B cell (primary cell): ENCODE measurements at regions not wholly inside any gene's neighbourhood (a gene's known extent, or its start where the extent isn't known, plus 50 kb on each side); places are given as distances from the start of the nearest gene placed in this dataset.

ENCODE experiments used
- ATAC-seq: fragments of 200-7000 bp; cut with Tn5 transposase; one replicate; pipeline ENCODE4 v1.10.0; 2021; ENCODE audit warnings: low read depth, mild to moderate bottlenecking, moderate number of reproducible peaks, moderate library complexity
- CTCF ChIA-PET: fragments of 350-600 bp; sonication (Branson Sonifier 250); formaldehyde crosslinking; loops from one replicate; lab custom pipeline; 2021; ENCODE audit warnings: antibody characterized with exemption, inconsistent platforms; lab: Charles Lee
- POLR2A ChIA-PET: fragments of 350-600 bp; sonication (Branson Sonifier 250); formaldehyde crosslinking; loops from one replicate; lab custom pipeline; 2021; ENCODE audit warnings: antibody characterized with exemption; lab: Charles Lee
- DNase-seq: peaks from one replicate; pipeline ENCODE4 v3.0.0; 2013
- H2AFZ ChIP-seq: 2 replicates; pipeline ENCODE4 v1.6.1; 2012; ENCODE audit warnings: mild to moderate bottlenecking, low read depth, low read length; ENCODE audit not compliant: insufficient read depth, poor library complexity, severe bottlenecking
- H3K27ac ChIP-seq, 2 donors: 1 replicate in 1 of 2; 2 replicates in 1 of 2; pipeline ENCODE4 v1.5.1; 2012 to 2013; ENCODE audit warnings: low read length in 2 of 2, mild to moderate bottlenecking in 2 of 2, moderate library complexity in 1 of 2
- H3K27me3 ChIP-seq, 4 experiments: fragments of 200-600 bp in 1 of 4; sonication (generic) in 1 of 4; replicated peaks in 1 of 4; 1 replicate in 2 of 4; 2 replicates in 2 of 4; pipeline versions ENCODE4 v1.6.1 to v1.7.0; 2013 to 2016; ENCODE audit warnings: low read length in 3 of 4, mild to moderate bottlenecking in 2 of 4, mixed read lengths in 1 of 4, moderate library complexity in 1 of 4; ENCODE audit not compliant: insufficient read depth in 4 of 4, control insufficient read depth in 3 of 4; ENCODE audit errors: control extremely low read depth in 1 of 4
- H3K36me3 ChIP-seq, 2 experiments: replicated peaks in 1 of 2; 1 replicate in 1 of 2; 2 replicates in 1 of 2; pipeline versions ENCODE4 v1.6.1 to v1.7.1; 2013; ENCODE audit warnings: low read length in 1 of 2; ENCODE audit not compliant: insufficient read depth in 2 of 2, control insufficient read depth in 1 of 2; ENCODE audit errors: control extremely low read depth in 1 of 2, extremely low read depth in 1 of 2
- H3K4me1 ChIP-seq, 2 donors: fragments of 200-600 bp in 1 of 2; sonication (generic) in 1 of 2; 1 replicate in 1 of 2; 2 replicates in 1 of 2; pipeline versions ENCODE4 v1.5.1 to v1.6.1; 2013 to 2017; ENCODE audit warnings: low read length in 2 of 2; ENCODE audit not compliant: control insufficient read depth in 2 of 2, insufficient read depth in 2 of 2
- H3K4me2 ChIP-seq: replicated peaks from 2 replicates; pipeline ENCODE3; 2012; ENCODE audit warnings: mild to moderate bottlenecking, low read depth, low read length; ENCODE audit not compliant: poor library complexity, severe bottlenecking
- H3K4me3 ChIP-seq, 5 experiments: fragments of 200-600 bp in 1 of 5; sonication (generic) in 1 of 5; 1 replicate in 3 of 5; 2 replicates in 2 of 5; pipeline versions ENCODE4 v1.5.1 to v1.7.0; 2011 to 2016; ENCODE audit warnings: low read length in 4 of 5, mild to moderate bottlenecking in 4 of 5, low read depth in 2 of 5, control low read depth in 1 of 5, moderate library complexity in 1 of 5; ENCODE audit not compliant: insufficient read depth in 1 of 5; ENCODE audit errors: control extremely low read depth in 1 of 5, extremely low read depth in 1 of 5
- H3K79me2 ChIP-seq: fragments of 200-600 bp; sonication (generic); one replicate; pipeline ENCODE4 v1.6.0; 2016; ENCODE audit warnings: low read length; ENCODE audit not compliant: control insufficient read depth, insufficient read depth
- H3K9ac ChIP-seq: fragments of 200-600 bp; sonication (generic); 2 replicates; pipeline ENCODE4 v1.6.1; 2017; ENCODE audit warnings: mild to moderate bottlenecking, low read length, moderate library complexity
- H3K9me3 ChIP-seq, 3 donors: one replicate each; pipeline versions ENCODE4 v1.6.1 to v1.7.1; 2013; ENCODE audit warnings: low read length in 2 of 3; ENCODE audit not compliant: control insufficient read depth in 2 of 3, insufficient read depth in 1 of 3; ENCODE audit errors: control extremely low read depth in 1 of 3
- H4K20me1 ChIP-seq: 2 replicates; pipeline ENCODE4 v1.6.0; 2012; ENCODE audit warnings: mild to moderate bottlenecking, low read length; ENCODE audit not compliant: insufficient read depth, control insufficient read depth, poor library complexity, severe bottlenecking
- H3K27ac Mint-ChIP-seq: one replicate; pipeline ENCODE4 v1.8.0; 2021; ENCODE audit warnings: mixed read lengths
- H3K27me3 Mint-ChIP-seq: one replicate; pipeline ENCODE4 v1.8.0; 2021; ENCODE audit warnings: mixed read lengths
- H3K4me1 Mint-ChIP-seq: one replicate; pipeline ENCODE4 v1.8.0; 2021; ENCODE audit warnings: mixed read lengths
- H3K4me3 Mint-ChIP-seq: one replicate; pipeline ENCODE4 v1.8.0; 2021; ENCODE audit warnings: mixed read lengths
- H3K9me3 Mint-ChIP-seq: one replicate; pipeline ENCODE4 v1.8.0; 2022; ENCODE audit warnings: mixed read lengths; ENCODE audit not compliant: insufficient read depth
- EZH2 ChIP-seq: IDR thresholded peaks from 2 replicates; pipeline ENCODE4 v1.6.1; 2012; ENCODE audit warnings: borderline replicate concordance, low read depth, mild to moderate bottlenecking, moderate library complexity, low read length; ENCODE audit not compliant: insufficient read depth, poor library complexity, severe bottlenecking
- WGBS: methylation state at CpG from one replicate; pipeline ENCODE4 v1.1.5; 2013; ENCODE audit warnings: missing lambda C conversion rate; ENCODE audit not compliant: insufficient coverage; 5-methylcytosine and 5-hydroxymethylcytosine counted together
- intact Hi-C: fragments of 100-400 bp; cut with micrococcal nuclease; formaldehyde crosslinking; loops from one replicate; pipeline ENCODE4 v1.10.0; 2022
- TF ChIP-seq, protein P1 (sequence below): fragments of 200-600 bp; IDR thresholded peaks from one replicate; pipeline ENCODE4 v1.8.0; 2022; ENCODE audit warnings: antibody characterized with exemption, mild to moderate bottlenecking

DNA sequence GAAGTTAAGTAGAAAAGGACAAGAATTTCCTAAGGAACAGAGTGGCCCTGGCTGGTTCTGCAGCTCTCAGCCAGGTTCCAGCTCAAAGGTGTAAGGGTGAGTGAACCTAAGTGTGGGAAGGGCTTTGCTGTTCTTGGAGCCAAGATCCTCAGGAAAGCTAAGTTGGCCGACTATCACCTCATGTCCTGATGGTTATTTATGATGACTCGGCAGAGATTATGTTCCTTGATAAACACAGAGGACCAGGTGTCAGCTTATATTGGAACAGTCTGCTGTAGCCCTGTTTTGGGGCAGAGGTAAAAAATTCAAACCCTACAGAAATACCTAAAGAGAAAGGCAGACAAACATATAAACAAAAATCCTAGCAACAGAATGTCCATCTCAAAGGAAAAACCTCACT lies 128.5 kb downstream of the TBX3 start:
- Histone ChIP-seq H3K9me3 (no peaks in the 10 kb centered on the region), H3K79me2 (no peaks in the 10 kb centered on the region), H2AFZ (no peak overlapping the region), H3K4me2 (no peak overlapping the region), H3K27ac (no peak overlapping the region), H3K9ac (no peak overlapping the region), H4K20me1 (no peaks in the 10 kb centered on the region), H3K4me1 (no peaks in the 10 kb centered on the region), H3K4me3 (no peak overlapping the region), H3K36me3 (no peaks in the 10 kb centered on the region), H3K27me3 (no peaks in the 10 kb centered on the region)
- ChIA-PET POLR2A (no interaction called here), CTCF (no interaction called here)
- no peaks in the 10 kb centered on the region for H3K4me1 Mint-ChIP-seq
- no peak overlapping the region for H3K27ac Mint-ChIP-seq
- DNase-seq (no peak), ATAC-seq (no peak)
- TF ChIP-seq, protein P1, sequence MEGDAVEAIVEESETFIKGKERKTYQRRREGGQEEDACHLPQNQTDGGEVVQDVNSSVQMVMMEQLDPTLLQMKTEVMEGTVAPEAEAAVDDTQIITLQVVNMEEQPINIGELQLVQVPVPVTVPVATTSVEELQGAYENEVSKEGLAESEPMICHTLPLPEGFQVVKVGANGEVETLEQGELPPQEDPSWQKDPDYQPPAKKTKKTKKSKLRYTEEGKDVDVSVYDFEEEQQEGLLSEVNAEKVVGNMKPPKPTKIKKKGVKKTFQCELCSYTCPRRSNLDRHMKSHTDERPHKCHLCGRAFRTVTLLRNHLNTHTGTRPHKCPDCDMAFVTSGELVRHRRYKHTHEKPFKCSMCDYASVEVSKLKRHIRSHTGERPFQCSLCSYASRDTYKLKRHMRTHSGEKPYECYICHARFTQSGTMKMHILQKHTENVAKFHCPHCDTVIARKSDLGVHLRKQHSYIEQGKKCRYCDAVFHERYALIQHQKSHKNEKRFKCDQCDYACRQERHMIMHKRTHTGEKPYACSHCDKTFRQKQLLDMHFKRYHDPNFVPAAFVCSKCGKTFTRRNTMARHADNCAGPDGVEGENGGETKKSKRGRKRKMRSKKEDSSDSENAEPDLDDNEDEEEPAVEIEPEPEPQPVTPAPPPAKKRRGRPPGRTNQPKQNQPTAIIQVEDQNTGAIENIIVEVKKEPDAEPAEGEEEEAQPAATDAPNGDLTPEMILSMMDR, result no peak
- no peak for TF ChIP-seq EZH2
- H3K9me3 Mint-ChIP-seq, result no peaks in the 10 kb centered on the region
- intact Hi-C loops, result no loop called here
- no peaks in the 10 kb centered on the region for H3K27me3 Mint-ChIP-seq
- WGBS, result no CpG with 5 or more reads among the region's 2 CpGs
- no peak overlapping the region for H3K4me3 Mint-ChIP-seq

DNA sequence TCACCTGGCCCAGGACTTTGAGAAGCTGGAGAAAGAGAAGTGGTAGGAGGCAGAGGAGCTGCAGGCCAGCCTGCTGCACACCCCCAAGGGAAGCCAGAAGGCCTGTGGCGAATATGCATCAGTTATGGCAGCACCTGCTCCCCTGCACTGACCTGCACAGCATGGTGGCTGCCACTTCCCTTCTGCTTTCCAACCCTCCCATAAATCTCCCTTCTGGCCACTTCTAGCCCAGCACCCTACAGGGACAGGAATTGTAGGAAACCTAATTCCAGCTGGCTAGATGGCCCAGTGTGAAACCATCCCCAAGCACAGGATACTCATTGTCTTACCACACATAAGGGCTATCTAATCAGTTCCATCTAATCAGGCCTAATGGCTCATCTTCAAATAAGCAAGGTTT lies 136.3 kb downstream of the TBX3 start:
- Histone ChIP-seq H3K9me3 (no peaks in the 10 kb centered on the region), H3K27me3 (no peaks in the 10 kb centered on the region), H2AFZ (no peak overlapping the region), H3K9ac (no peak overlapping the region), H3K4me3 (no peak overlapping the region), H3K4me2 (no peak overlapping the region), H3K27ac (no peak overlapping the region), H4K20me1 (no peaks in the 10 kb centered on the region), H3K4me1 (no peaks in the 10 kb centered on the region), H3K36me3 (no peaks in the 10 kb centered on the region), H3K79me2 (no peaks in the 10 kb centered on the region)
- Mint-ChIP-seq H3K4me1 (no peaks in the 10 kb centered on the region), H3K9me3 (peaks cover 4% of the 10 kb centered on the region), H3K27ac (no peak overlapping the region), H3K4me3 (no peak overlapping the region), H3K27me3 (no peaks in the 10 kb centered on the region)
- TF ChIP-seq, protein P1, result no peak
- TF ChIP-seq EZH2, result no peak
- WGBS, result 100% methylated on average over 1 of the region's 1 CpG
- POLR2A ChIA-PET, result no interaction called here
- intact Hi-C loops, result no loop called here
- ATAC-seq (no peak), DNase-seq (no peak)
- CTCF ChIA-PET, result no interaction called here
